Upper lobe of left lung (tissue), 6 donors: ENCODE measurements at regions not wholly inside any gene's neighbourhood (a gene's known extent, or its start where the extent isn't known, plus 50 kb on each side); places are given as distances from the start of the nearest gene placed in this dataset.

ENCODE experiments used
- ATAC-seq, 2 donors: fragments of 200-7000 bp; cut with Tn5 transposase; one replicate each; pipeline ENCODE4 v1.9.1; 2022; ENCODE audit warnings: mild to moderate bottlenecking in 2 of 2, moderate library complexity in 2 of 2; ENCODE audit not compliant: low FRiP score in 2 of 2
- DNase-seq, 2 donors: peaks; one replicate each; pipeline ENCODE4 v3.0.0-alpha.2; 2019 to 2020
- H3K27ac ChIP-seq, 4 donors: fragments of 200-600 bp; sonication (generic); one replicate each; pipeline ENCODE4 v1.5.1; 2016 to 2019
- H3K27me3 ChIP-seq, 4 donors: fragments of 200-600 bp; sonication (generic); one replicate each; pipeline ENCODE4 v1.5.1; 2017 to 2019
- H3K36me3 ChIP-seq, 4 donors: fragments of 200-600 bp; sonication (generic); one replicate each; pipeline ENCODE4 v1.5.1; 2016 to 2019
- H3K4me1 ChIP-seq, 4 donors: fragments of 200-600 bp; sonication (generic); one replicate each; pipeline ENCODE4 v1.5.1; 2018 to 2019
- H3K4me3 ChIP-seq, 4 donors: fragments of 200-600 bp; sonication (generic); one replicate each; pipeline ENCODE4 v1.5.1; 2017 to 2019; ENCODE audit warnings: mild to moderate bottlenecking in 2 of 4, moderate library complexity in 1 of 4
- H3K9me3 ChIP-seq, 4 donors: fragments of 200-600 bp; sonication (generic); one replicate each; pipeline ENCODE4 v1.5.1; 2018 to 2019
- CTCF ChIP-seq, 6 experiments: fragments of 450-650 bp in 4 of 6; fragments of 200-600 bp in 2 of 6; sonication (generic) in 2 of 6; IDR thresholded peaks; one replicate each; pipeline ENCODE4 v1.5.1; 2016 to 2019; ENCODE audit warnings: antibody characterized with exemption in 6 of 6
- EP300 ChIP-seq, 4 donors: sonication (generic); formaldehyde crosslinking; IDR thresholded peaks; one replicate each; pipeline ENCODE4 v1.5.1; 2017; ENCODE audit warnings: antibody characterized with exemption in 4 of 4, control low read depth in 2 of 4
- POLR2A ChIP-seq, 4 donors: fragments of 450-650 bp; IDR thresholded peaks; one replicate each; pipeline ENCODE4 v1.5.1; 2016 to 2017; ENCODE audit warnings: antibody characterized with exemption in 4 of 4, mild to moderate bottlenecking in 2 of 4
- POLR2AphosphoS5 ChIP-seq, 2 donors: sonication (generic); formaldehyde crosslinking; IDR thresholded peaks; one replicate each; pipeline ENCODE4 v1.5.1; 2017; ENCODE audit warnings: antibody characterized with exemption in 2 of 2
- WGBS, 2 donors: methylation state at CpG; one replicate each; pipeline ENCODE4 v1.1.5; 2017 to 2018; 5-methylcytosine and 5-hydroxymethylcytosine counted together
- donor health status: DM: no; HTN: no; CAD: no; lungs with moderate emphysema.
- donor health status: DM: no; HTN: yes; CAD: no; lungs with severe emphysema.

- TF ChIP-seq CTCF (IDR thresholded peaks at IDR 0.05) (no peak), POLR2AphosphoS5 (IDR thresholded peaks at IDR 0.05) (no peak), EP300 (IDR thresholded peaks at IDR 0.05) (no peak)
- ATAC-seq: no peak
These were observed 85.1 kb downstream of the GNL3L start for GRCh38 chrX:54615109-54615508.

GRCh38 chrX:54633641-54634040, 103.6 kb downstream of the GNL3L start:
- Histone ChIP-seq H3K36me3 (no peaks in the 10 kb centered on the region), H3K4me1 (no peaks in the 10 kb centered on the region), H3K9me3 (peaks cover 0 to 6% (median 0%) of the 10 kb centered on the region in 4 donors), H3K4me3 (no peak overlapping the region), H3K27me3 (no peaks in the 10 kb centered on the region), H3K27ac (no peak overlapping the region)
- TF ChIP-seq EP300 (IDR thresholded peaks at IDR 0.05) (no peak), POLR2A (IDR thresholded peaks at IDR 0.05) (no peak), POLR2AphosphoS5 (IDR thresholded peaks at IDR 0.05) (no peak), CTCF (IDR thresholded peaks at IDR 0.05) (no peak)
- no peak for DNase-seq
- ATAC-seq: no peak
- WGBS, 2 donors: 83 to 88% methylated on average over 3 of the region's 3 CpGs

More at GRCh38 chrX:54615109-54615508, 85.1 kb downstream of the GNL3L start:
- Histone ChIP-seq H3K9me3 (peaks cover 0 to 6% (median 1%) of the 10 kb centered on the region in 4 donors), H3K27me3 (no peaks in the 10 kb centered on the region), H3K36me3 (no peaks in the 10 kb centered on the region), H3K27ac (no peak overlapping the region), H3K4me3 (no peak overlapping the region), H3K4me1 (no peaks in the 10 kb centered on the region)
- no peak for DNase-seq
- WGBS, 2 donors: 91 to 100% methylated on average over 1 of the region's 1 CpG

GRCh38 chrX:54639018-54639345, 109.0 kb downstream of the GNL3L start:
- Histone ChIP-seq H3K36me3 (no peaks in the 10 kb centered on the region), H3K27ac (peak overlapping the region; percentile 79 to 89 (median 84)), H3K4me3 (peak overlapping the region in 3 of 4 donors; percentile 30 to 52 (median 48)), H3K4me1 (peaks cover 0 to 5% (median 0%) of the 10 kb centered on the region in 4 donors), H3K27me3 (no peaks in the 10 kb centered on the region), H3K9me3 (no peaks in the 10 kb centered on the region)
- TF ChIP-seq POLR2A (IDR thresholded peaks at IDR 0.05) (no peak), EP300 (IDR thresholded peaks at IDR 0.05) (no peak), CTCF (IDR thresholded peaks at IDR 0.05) (no peak), POLR2AphosphoS5 (IDR thresholded peaks at IDR 0.05) (no peak)
- WGBS, 2 donors: 30 to 54% methylated on average over 3 of the region's 3 CpGs
- no peak for DNase-seq
- no peak for ATAC-seq

- Histone ChIP-seq H3K36me3 (no peaks in the 10 kb centered on the region), H3K4me3 (peak overlapping the region in 3 of 4 donors; percentile 30 to 52 (median 48)), H3K9me3 (no peaks in the 10 kb centered on the region), H3K4me1 (peaks cover 0 to 5% (median 0%) of the 10 kb centered on the region in 4 donors), H3K27me3 (no peaks in the 10 kb centered on the region), H3K27ac (peak overlapping the region; percentile 79 to 89 (median 84))
- ATAC-seq (peak; percentile 98), DNase-seq (peak; percentile 92 to 93)
- peak in 3 of 4 donors; percentile 18 to 62 (median 49) for TF ChIP-seq POLR2A (IDR thresholded peaks at IDR 0.05)
- peak; percentile 50 to 78 (median 70) for TF ChIP-seq CTCF (IDR thresholded peaks at IDR 0.05)
- peak in 1 of 4 donors; percentile 7 for TF ChIP-seq EP300 (IDR thresholded peaks at IDR 0.05)
- peak in 1 of 2 donors; percentile 52 for TF ChIP-seq POLR2AphosphoS5 (IDR thresholded peaks at IDR 0.05)
- WGBS, 2 donors: 0 to 44% methylated on average over 2 to 47 of the region's 47 CpGs
These were observed 109.5 kb downstream of the GNL3L start for GRCh38 chrX:54639346-54640102.
